ENCODE measurements at regions not wholly inside any gene's neighbourhood (a gene's known extent, or its start where the extent isn't known, plus 50 kb on each side); places are given as distances from the start of the nearest gene placed in this dataset.

- intact Hi-C loops (cut with micrococcal nuclease; ENCODE audit: unreplicated experiment): no loop called here
- H3K4me2 ChIP-seq: no peak overlapping the region
- H3K79me2 ChIP-seq (ENCODE audit: low read depth): no peaks in the 10 kb centered on the region
- no peak overlapping the region for H3K4me3 ChIP-seq
- H4K20me1 ChIP-seq (ENCODE audit: insufficient read depth): no peaks in the 10 kb centered on the region
- BruUV-seq (replicated peaks): no TSS peak
- TF ChIP-seq EZH2 (IDR thresholded peaks at IDR 0.05; ENCODE audit: low read depth) (no peak), CTCF (conservative IDR thresholded peaks at IDR 0.05) (no peak)
- H3K9me3 ChIP-seq (ENCODE audit: insufficient read depth, low read depth): no peaks in the 10 kb centered on the region
- H3K4me1 ChIP-seq (replicated peaks; ENCODE audit: insufficient read depth): no peaks in the 10 kb centered on the region; the same call in 1 of the 2 replicates
- no peaks in the 10 kb centered on the region for H3K9me2 ChIP-seq (ENCODE audit: insufficient read depth)
- no peak overlapping the region for H2AFZ ChIP-seq
- no peaks in the 10 kb centered on the region for H3F3A ChIP-seq (ENCODE audit: insufficient read depth, low read depth)
- no peak for DNase-seq
- CTCF ChIA-PET: no interaction called here
- POLR2A ChIA-PET (ENCODE audit: unreplicated experiment): no interaction called here
- no peaks in the 10 kb centered on the region for H3K27me3 ChIP-seq (ENCODE audit: insufficient read depth, low read depth)
- H3K36me3 ChIP-seq (ENCODE audit: low read depth): no peaks in the 10 kb centered on the region
- H3K27ac ChIP-seq: no peak overlapping the region
Observed at GRCh38 chr16:85453703-85454102, 159.4 kb upstream of the GSE1 start.

- H3K4me1 ChIP-seq (replicated peaks; ENCODE audit: insufficient read depth): no peaks in the 10 kb centered on the region; the same call in 1 of the 2 replicates
- H3K79me2 ChIP-seq (ENCODE audit: low read depth): no peaks in the 10 kb centered on the region
- H3K4me3 ChIP-seq: no peak overlapping the region
- no peak overlapping the region for H3K4me2 ChIP-seq
- H3K27me3 ChIP-seq (ENCODE audit: insufficient read depth, low read depth): no peaks in the 10 kb centered on the region
- H4K20me1 ChIP-seq (ENCODE audit: insufficient read depth): no peaks in the 10 kb centered on the region
- BruUV-seq (replicated peaks): no TSS peak
- H3F3A ChIP-seq (ENCODE audit: insufficient read depth, low read depth): no peaks in the 10 kb centered on the region
- TF ChIP-seq CTCF (conservative IDR thresholded peaks at IDR 0.05) (no peak), EZH2 (IDR thresholded peaks at IDR 0.05; ENCODE audit: low read depth) (no peak)
- POLR2A ChIA-PET (ENCODE audit: unreplicated experiment): no interaction called here
- H3K9me3 ChIP-seq (ENCODE audit: insufficient read depth, low read depth): no peaks in the 10 kb centered on the region
- CTCF ChIA-PET: no interaction called here
- intact Hi-C loops (cut with micrococcal nuclease; ENCODE audit: unreplicated experiment): no loop called here
- H3K9me2 ChIP-seq (ENCODE audit: insufficient read depth): no peaks in the 10 kb centered on the region
- DNase-seq: no peak
- no peaks in the 10 kb centered on the region for H3K36me3 ChIP-seq (ENCODE audit: low read depth)
- H2AFZ ChIP-seq: no peak overlapping the region
- no peak overlapping the region for H3K27ac ChIP-seq
Observed at GRCh38 chr16:85454171-85454872, 158.8 kb upstream of the GSE1 start.

- no peaks in the 10 kb centered on the region for H3K9me3 ChIP-seq (ENCODE audit: insufficient read depth, low read depth)
- CTCF ChIA-PET: no interaction called here
Observed at GRCh38 chr16:85455534-85455933, 157.6 kb upstream of the GSE1 start.

More at GRCh38 chr16:85455534-85455933, 157.6 kb upstream of the GSE1 start:
- no peak for DNase-seq
- Histone ChIP-seq H3K9me2 (ENCODE audit: insufficient read depth) (no peaks in the 10 kb centered on the region), H3K79me2 (ENCODE audit: low read depth) (no peaks in the 10 kb centered on the region), H3K4me2 (no peak overlapping the region), H3K4me3 (no peak overlapping the region), H3K36me3 (ENCODE audit: low read depth) (no peaks in the 10 kb centered on the region), H4K20me1 (ENCODE audit: insufficient read depth) (no peaks in the 10 kb centered on the region), H3K4me1 (replicated peaks; ENCODE audit: insufficient read depth) (no peaks in the 10 kb centered on the region; the same call in 1 of the 2 replicates), H2AFZ (no peak overlapping the region), H3K27me3 (ENCODE audit: insufficient read depth, low read depth) (no peaks in the 10 kb centered on the region), H3F3A (ENCODE audit: insufficient read depth, low read depth) (no peaks in the 10 kb centered on the region), H3K27ac (no peak overlapping the region)
- intact Hi-C loops (cut with micrococcal nuclease; ENCODE audit: unreplicated experiment): no loop called here
- no TSS peak for BruUV-seq (replicated peaks)
- TF ChIP-seq EZH2 (IDR thresholded peaks at IDR 0.05; ENCODE audit: low read depth): no peak
- no peak for TF ChIP-seq CTCF (conservative IDR thresholded peaks at IDR 0.05)
- POLR2A ChIA-PET (ENCODE audit: unreplicated experiment): no interaction called here

All from PC-9 (cell line).